Erythroblast (primary cell): ENCODE measurements at regions not wholly inside any gene's neighbourhood (a gene's known extent, or its start where the extent isn't known, plus 50 kb on each side); places are given as distances from the start of the nearest gene placed in this dataset.

ENCODE experiments used
- GATA1 ChIP-seq: IDR thresholded peaks from 2 replicates; pipeline ENCODE4 v1.6.1; 2011; ENCODE audit warnings: low read depth, mild to moderate bottlenecking, control low read depth, low read length, moderate library complexity
- POLR2A ChIP-seq: IDR thresholded peaks from 2 replicates; pipeline ENCODE4 v1.6.1; 2011; ENCODE audit warnings: mild to moderate bottlenecking, low read length

DNA sequence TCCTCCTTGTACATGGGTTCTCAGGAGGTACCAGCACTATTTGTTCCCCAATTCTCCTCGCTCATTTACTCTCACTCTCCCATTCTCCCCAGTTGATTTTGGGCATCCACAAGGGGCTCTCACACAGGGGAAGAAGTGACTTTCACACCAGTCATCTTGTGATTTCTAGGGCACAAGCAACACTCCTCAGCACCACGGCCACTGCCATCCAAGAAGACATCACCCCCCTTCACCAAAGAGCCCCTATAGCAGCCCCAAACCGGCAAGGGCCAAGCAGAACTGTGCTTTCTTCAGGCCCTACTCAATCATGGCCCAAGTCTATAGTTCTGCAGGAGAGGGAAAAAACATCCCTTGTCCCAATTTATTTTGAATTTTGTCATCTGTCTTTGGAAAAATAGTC, 209.2 kb upstream of the ARL4C start:
- TF ChIP-seq POLR2A = no peak
- TF ChIP-seq GATA1 = no peak
